Activated CD8-positive, alpha-beta memory T cell treated with anti-CD3 and anti-CD28 coated beads for 24 hours (primary cell): ENCODE measurements at regions not wholly inside any gene's neighbourhood (a gene's known extent, or its start where the extent isn't known, plus 50 kb on each side); places are given as distances from the start of the nearest gene placed in this dataset.

Experiments
- DNase-seq: peaks from one replicate; pipeline ENCODE4 v3.0.0-alpha.2; 2020

GRCh38 chr1:186550832-186551231, 89.9 kb upstream of the PDC start:
- no peak for DNase-seq

GRCh38 chr1:186541003-186541402, 80.1 kb upstream of the PDC start:
- DNase-seq: no peak

- no peak for DNase-seq
These were observed 79.6 kb upstream of the PDC start for GRCh38 chr1:186540521-186540920.

- DNase-seq: no peak
These were observed 75.5 kb upstream of the PDC start for GRCh38 chr1:186536273-186536890.

- no peak for DNase-seq
These were observed 74.6 kb upstream of the PDC start for GRCh38 chr1:186535388-186536133.

- no peak for DNase-seq
These were observed 73.5 kb upstream of the PDC start for GRCh38 chr1:186534401-186534800.

- no peak for DNase-seq
These were observed 71.6 kb upstream of the PDC start for GRCh38 chr1:186532466-186532865.

GRCh38 chr1:186531561-186532165, 70.7 kb upstream of the PDC start:
- no peak for DNase-seq

GRCh38 chr1:186530109-186530508, 69.2 kb upstream of the PDC start:
- no peak for DNase-seq

GRCh38 chr1:186519982-186520381, 59.1 kb upstream of the PDC start:
- no peak for DNase-seq

- DNase-seq: no peak
These were observed 58.0 kb upstream of the PDC start for GRCh38 chr1:186518822-186519381.

- no peak for DNase-seq
These were observed 57.5 kb upstream of the PDC start for GRCh38 chr1:186518395-186518794.

- DNase-seq: no peak
These were observed 53.5 kb upstream of the PDC start for GRCh38 chr1:186514367-186514766.

GRCh38 chr1:186513526-186513925, 52.6 kb upstream of the PDC start:
- no peak for DNase-seq

GRCh38 chr1:186512698-186513457, 52.0 kb upstream of the PDC start:
- DNase-seq: no peak

- DNase-seq: no peak
These were observed 51.1 kb upstream of the PDC start for GRCh38 chr1:186511761-186512637.
